ENCODE measurements at regions not wholly inside any gene's neighbourhood (a gene's known extent, or its start where the extent isn't known, plus 50 kb on each side); places are given as distances from the start of the nearest gene placed in this dataset.

- TF ChIP-seq CTCF (conservative IDR thresholded peaks at IDR 0.05; ENCODE audit: low read depth in 2 of 2), result no peak
- TF ChIP-seq POLR2AphosphoS5 (IDR thresholded peaks at IDR 0.05; ENCODE audit: low read depth), result no peak
- no peak for TF ChIP-seq EZH2 (IDR thresholded peaks at IDR 0.05; ENCODE audit: low read depth, unreplicated experiment)
- no peak for TF ChIP-seq EZH2phosphoT487 (IDR thresholded peaks at IDR 0.05; ENCODE audit: unreplicated experiment)
- no peak for TF ChIP-seq ZNF114 (CRISPR knock-in tag; IDR thresholded peaks at IDR 0.05)
- no peak for TF ChIP-seq REST (IDR thresholded peaks at IDR 0.05; ENCODE audit: unreplicated experiment)
- no peak for TF ChIP-seq ETS1 (IDR thresholded peaks at IDR 0.05)
- no peak for TF ChIP-seq STAT1 (IDR thresholded peaks at IDR 0.05; ENCODE audit: unreplicated experiment)
- TF ChIP-seq CREB1 (CRISPR knock-in tag; IDR thresholded peaks at IDR 0.05; ENCODE audit: low read depth), result no peak
- no peak for TF ChIP-seq JUNB (IDR thresholded peaks at IDR 0.05; ENCODE audit: unreplicated experiment)
- TF ChIP-seq NANOG (IDR thresholded peaks at IDR 0.05; ENCODE audit: borderline replicate concordance), result no peak
- no peak for TF ChIP-seq ZNF331 (CRISPR knock-in tag; IDR thresholded peaks at IDR 0.05; ENCODE audit: low read depth)
These were observed 484.0 kb upstream of the MAP2 start for GRCh38 chr2:208939852-208940251.
